SU-DHL-6 (cell line): ENCODE measurements at regions not wholly inside any gene's neighbourhood (a gene's known extent, or its start where the extent isn't known, plus 50 kb on each side); places are given as distances from the start of the nearest gene placed in this dataset.

Experiments used
- H2AFZ ChIP-seq: fragments of 200-600 bp; sonication (generic); 2 replicates; pipeline ENCODE4 v1.6.1; 2014; ENCODE audit warnings: low read depth, mild to moderate bottlenecking, moderate library complexity, mixed read lengths, antibody characterized with exemption, low read length; ENCODE audit not compliant: severe bottlenecking
- H3F3A ChIP-seq: fragments of 200-600 bp; shearing (Covaris generic); 2 replicates; pipeline ENCODE4 v1.6.0; 2016; ENCODE audit warnings: antibody characterized with exemption, mild to moderate bottlenecking; ENCODE audit not compliant: insufficient read depth
- H3K27ac ChIP-seq: fragments of 200-600 bp; sonication (generic); 2 replicates; pipeline ENCODE4 v1.5.1; 2016; ENCODE audit warnings: low read depth, mild to moderate bottlenecking, low read length, moderate library complexity, mixed read lengths
- H3K27me3 ChIP-seq: fragments of 200-600 bp; sonication (generic), shearing (Covaris generic); 2 replicates; pipeline ENCODE4 v1.6.0; 2014; ENCODE audit warnings: mild to moderate bottlenecking, low read length
- H3K36me3 ChIP-seq: fragments of 200-600 bp; sonication (generic); 2 replicates; pipeline ENCODE4 v1.6.1; 2014; ENCODE audit warnings: mild to moderate bottlenecking, low read length, mixed read lengths
- H3K4me2 ChIP-seq: fragments of 300-600, 200-600 bp; shearing (Covaris generic), sonication (generic); 2 replicates; pipeline ENCODE4 v1.6.0; 2014; ENCODE audit warnings: low read length, low read depth, mild to moderate bottlenecking; ENCODE audit not compliant: poor library complexity, severe bottlenecking
- H3K4me3 ChIP-seq: fragments of 200-600 bp; sonication (generic); 2 replicates; pipeline ENCODE4 v1.5.1; 2014; ENCODE audit warnings: antibody characterized with exemption, low read length, mild to moderate bottlenecking, mixed read lengths; ENCODE audit not compliant: insufficient read depth, poor library complexity, severe bottlenecking
- H3K79me2 ChIP-seq: fragments of 200-600 bp; sonication (generic); 2 replicates; pipeline ENCODE4 v1.6.1; 2014; ENCODE audit warnings: mild to moderate bottlenecking, low read length, moderate library complexity; ENCODE audit not compliant: insufficient read depth
- H3K9ac ChIP-seq: fragments of 200-600 bp; sonication (generic); 2 replicates; pipeline ENCODE4 v1.7.0; 2014; ENCODE audit warnings: mild to moderate bottlenecking, low read length
- H3K9me2 ChIP-seq: fragments of 200-600 bp; sonication (generic); replicated peaks from 2 replicates; pipeline ENCODE4 v1.6.1; 2014; ENCODE audit warnings: low read length; ENCODE audit not compliant: insufficient read depth
- H3K9me3 ChIP-seq: fragments of 200-600 bp; sonication (generic); 2 replicates; pipeline ENCODE4 v1.6.1; 2014; ENCODE audit warnings: low read length, mixed read lengths; ENCODE audit not compliant: insufficient read depth
- H4K20me1 ChIP-seq: fragments of 200-600 bp; sonication (generic); 2 replicates; pipeline ENCODE4 v1.6.1; 2014; ENCODE audit warnings: low read depth, mild to moderate bottlenecking, antibody characterized with exemption, low read length, moderate library complexity, mixed read lengths
- EZH2phosphoT487 ChIP-seq: fragments of 200-600 bp; sonication (generic), shearing (Covaris generic); conservative IDR thresholded peaks from 2 replicates; pipeline ENCODE4 v1.6.1; 2018; ENCODE audit warnings: mild to moderate bottlenecking, antibody characterized with exemption, low read length, moderate library complexity, mixed read lengths
- TF ChIP-seq, protein P1 (sequence below): fragments of 200-600 bp; sonication (generic); IDR thresholded peaks from one replicate; pipeline ENCODE4 v1.5.1; 2017; ENCODE audit warnings: antibody characterized with exemption, mild to moderate bottlenecking, low read length, moderate library complexity; ENCODE audit not compliant: insufficient read depth, poor library complexity, severe bottlenecking

DNA sequence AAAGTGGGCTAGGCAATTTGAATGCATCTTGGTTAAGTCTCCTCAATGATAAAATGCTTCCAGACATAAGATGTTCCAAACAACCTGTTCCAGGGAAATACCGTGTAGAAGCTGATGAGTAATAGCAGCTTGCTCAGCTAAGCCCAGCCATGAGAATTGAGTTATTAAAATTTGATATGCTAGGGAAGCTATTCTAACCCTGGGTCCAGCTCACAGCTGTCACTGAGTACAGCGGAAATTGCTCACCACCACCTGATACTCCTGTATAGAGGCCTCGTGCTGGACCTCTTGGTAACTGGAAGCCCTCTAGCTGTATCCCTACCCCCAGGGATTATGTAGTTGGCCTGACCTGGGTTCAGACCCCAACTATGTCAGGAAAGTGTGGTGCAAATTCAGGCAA, 521.3 kb upstream of the TRPC7 start:
- H3K4me3 ChIP-seq = no peak overlapping the region
- H3K9me2 ChIP-seq = no peaks in the 10 kb centered on the region
- H3K27ac ChIP-seq = no peak overlapping the region
- no peaks in the 10 kb centered on the region for H3F3A ChIP-seq
- H3K9ac ChIP-seq = no peak overlapping the region
- H3K4me2 ChIP-seq = no peak overlapping the region
- H3K9me3 ChIP-seq = no peaks in the 10 kb centered on the region
- no peaks in the 10 kb centered on the region for H3K27me3 ChIP-seq
- H3K79me2 ChIP-seq = no peaks in the 10 kb centered on the region
- no peaks in the 10 kb centered on the region for H3K36me3 ChIP-seq
- TF ChIP-seq, protein P1, sequence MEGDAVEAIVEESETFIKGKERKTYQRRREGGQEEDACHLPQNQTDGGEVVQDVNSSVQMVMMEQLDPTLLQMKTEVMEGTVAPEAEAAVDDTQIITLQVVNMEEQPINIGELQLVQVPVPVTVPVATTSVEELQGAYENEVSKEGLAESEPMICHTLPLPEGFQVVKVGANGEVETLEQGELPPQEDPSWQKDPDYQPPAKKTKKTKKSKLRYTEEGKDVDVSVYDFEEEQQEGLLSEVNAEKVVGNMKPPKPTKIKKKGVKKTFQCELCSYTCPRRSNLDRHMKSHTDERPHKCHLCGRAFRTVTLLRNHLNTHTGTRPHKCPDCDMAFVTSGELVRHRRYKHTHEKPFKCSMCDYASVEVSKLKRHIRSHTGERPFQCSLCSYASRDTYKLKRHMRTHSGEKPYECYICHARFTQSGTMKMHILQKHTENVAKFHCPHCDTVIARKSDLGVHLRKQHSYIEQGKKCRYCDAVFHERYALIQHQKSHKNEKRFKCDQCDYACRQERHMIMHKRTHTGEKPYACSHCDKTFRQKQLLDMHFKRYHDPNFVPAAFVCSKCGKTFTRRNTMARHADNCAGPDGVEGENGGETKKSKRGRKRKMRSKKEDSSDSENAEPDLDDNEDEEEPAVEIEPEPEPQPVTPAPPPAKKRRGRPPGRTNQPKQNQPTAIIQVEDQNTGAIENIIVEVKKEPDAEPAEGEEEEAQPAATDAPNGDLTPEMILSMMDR = no peak
- no peak for TF ChIP-seq EZH2phosphoT487
- H4K20me1 ChIP-seq = no peaks in the 10 kb centered on the region
- H2AFZ ChIP-seq = no peak overlapping the region

DNA sequence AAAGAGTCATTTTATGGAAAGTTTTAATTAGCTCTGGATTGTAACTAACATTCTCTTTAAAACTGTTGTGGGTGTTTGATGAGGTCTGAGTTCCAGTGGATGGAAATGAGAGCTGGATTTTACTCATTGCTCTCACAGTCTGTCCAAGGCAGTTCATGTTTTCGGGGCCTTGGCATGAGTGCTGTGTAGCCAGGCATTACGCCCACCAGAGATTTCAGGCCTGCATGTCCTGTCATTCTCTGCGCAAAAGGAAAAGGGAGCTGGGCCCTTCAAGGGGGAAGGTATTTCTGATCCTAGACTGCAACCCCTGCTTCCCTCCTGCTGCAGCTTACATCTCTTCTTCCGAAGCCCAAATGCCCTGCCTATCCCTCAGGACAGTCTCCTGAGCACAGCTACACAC, 499.6 kb upstream of the TRPC7 start:
- Histone ChIP-seq H3F3A (no peaks in the 10 kb centered on the region), H3K79me2 (no peaks in the 10 kb centered on the region), H3K27me3 (no peaks in the 10 kb centered on the region), H4K20me1 (no peaks in the 10 kb centered on the region), H2AFZ (no peak overlapping the region), H3K4me3 (no peak overlapping the region), H3K9me3 (no peaks in the 10 kb centered on the region), H3K9ac (no peak overlapping the region), H3K27ac (no peak overlapping the region), H3K9me2 (no peaks in the 10 kb centered on the region), H3K4me2 (no peak overlapping the region), H3K36me3 (no peaks in the 10 kb centered on the region)
- TF ChIP-seq, protein P1 = no peak
- no peak for TF ChIP-seq EZH2phosphoT487

DNA sequence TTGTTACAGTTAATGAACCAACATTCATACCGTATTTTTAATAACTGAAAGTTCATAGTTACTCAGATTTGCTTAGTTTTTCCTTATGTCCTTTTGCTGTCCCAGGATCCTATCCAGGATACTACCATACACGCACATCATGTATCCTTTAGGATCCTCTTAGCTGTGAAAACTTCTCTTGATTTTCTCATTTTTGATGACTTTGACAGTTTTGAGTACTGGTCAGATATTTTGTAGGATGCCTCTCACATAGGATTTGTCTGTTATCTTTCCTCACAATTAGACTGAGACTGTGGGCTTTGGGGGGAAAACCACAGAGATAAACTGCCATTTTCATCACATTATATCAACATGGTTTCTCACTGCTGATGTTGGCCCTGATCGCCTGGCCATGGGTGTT, 491.3 kb upstream of the TRPC7 start:
- no peaks in the 10 kb centered on the region for H3K27me3 ChIP-seq

More for the DNA sequence above, 491.3 kb upstream of the TRPC7 start:
- Histone ChIP-seq H3K9me2 (no peaks in the 10 kb centered on the region), H4K20me1 (no peaks in the 10 kb centered on the region), H3K36me3 (no peaks in the 10 kb centered on the region), H3K79me2 (no peaks in the 10 kb centered on the region), H3K4me2 (no peak overlapping the region), H3K27ac (no peak overlapping the region), H3K4me3 (no peak overlapping the region), H2AFZ (no peak overlapping the region), H3F3A (no peaks in the 10 kb centered on the region), H3K9me3 (no peaks in the 10 kb centered on the region), H3K9ac (no peak overlapping the region)
- no peak for TF ChIP-seq EZH2phosphoT487
- TF ChIP-seq, protein P1 = no peak
